Anterior cingulate cortex (tissue), 58 donors: ENCODE measurements at regions not wholly inside any gene's neighbourhood (a gene's known extent, or its start where the extent isn't known, plus 50 kb on each side); places are given as distances from the start of the nearest gene placed in this dataset.

Source experiments
- DNase-seq, 58 donors: peaks; one replicate each; lab custom pipeline; 2025; lab: John Stamatoyannopoulos, UW

GRCh38 chr4:149136951-149137620, 678.6 kb downstream of the IQCM start:
- DNase-seq, result no peak

- DNase-seq, result no peak
Measured at GRCh38 chr4:149135062-149135461, 680.6 kb downstream of the IQCM start.

- DNase-seq, result no peak
Measured at GRCh38 chr4:149121023-149121404, 678.8 kb upstream of the NR3C2 start.

GRCh38 chr4:149120331-149121022, 678.3 kb upstream of the NR3C2 start:
- DNase-seq, result no peak

- no peak for DNase-seq
Measured at GRCh38 chr4:149116806-149117205, 674.6 kb upstream of the NR3C2 start.

GRCh38 chr4:149113804-149114430, 671.7 kb upstream of the NR3C2 start:
- DNase-seq, result no peak

GRCh38 chr4:149112109-149112508, 669.9 kb upstream of the NR3C2 start:
- DNase-seq, result no peak

GRCh38 chr4:149110481-149110880, 668.3 kb upstream of the NR3C2 start:
- no peak for DNase-seq

- DNase-seq, result no peak
Measured at GRCh38 chr4:149108626-149109025, 666.4 kb upstream of the NR3C2 start.

GRCh38 chr4:149102765-149103164, 660.6 kb upstream of the NR3C2 start:
- DNase-seq, result no peak

GRCh38 chr4:149101649-149102048, 659.4 kb upstream of the NR3C2 start:
- no peak for DNase-seq

- no peak for DNase-seq
Measured at GRCh38 chr4:149095811-149096210, 653.6 kb upstream of the NR3C2 start.

- no peak for DNase-seq
Measured at GRCh38 chr4:149095001-149095400, 652.8 kb upstream of the NR3C2 start.

GRCh38 chr4:149084144-149084543, 641.9 kb upstream of the NR3C2 start:
- no peak for DNase-seq

- no peak for DNase-seq
Measured at GRCh38 chr4:149077181-149077580, 635.0 kb upstream of the NR3C2 start.

- DNase-seq, result no peak
Measured at GRCh38 chr4:149076401-149076800, 634.2 kb upstream of the NR3C2 start.

GRCh38 chr4:149072384-149072783, 630.2 kb upstream of the NR3C2 start:
- no peak for DNase-seq

- no peak for DNase-seq
Measured at GRCh38 chr4:149065753-149066152, 623.5 kb upstream of the NR3C2 start.

GRCh38 chr4:149062997-149063396, 620.8 kb upstream of the NR3C2 start:
- no peak for DNase-seq

- DNase-seq, result no peak
Measured at GRCh38 chr4:149057594-149057993, 615.4 kb upstream of the NR3C2 start.

- no peak for DNase-seq
Measured at GRCh38 chr4:149056615-149057014, 614.4 kb upstream of the NR3C2 start.

- no peak for DNase-seq
Measured at GRCh38 chr4:149055624-149056023, 613.4 kb upstream of the NR3C2 start.
